HepG2 (cell line): ENCODE measurements at regions not wholly inside any gene's neighbourhood (a gene's known extent, or its start where the extent isn't known, plus 50 kb on each side); places are given as distances from the start of the nearest gene placed in this dataset.

Source experiments
- DNMT1 ChIP-seq: sonication (generic); formaldehyde crosslinking; IDR thresholded peaks from 2 replicates; pipeline ENCODE4 v1.5.1; 2020; ENCODE audit warnings: mild to moderate bottlenecking, missing genetic modification reagents
- GMEB2 ChIP-seq: IDR thresholded peaks from 2 replicates; pipeline ENCODE4 v1.6.1; 2016; ENCODE audit warnings: missing biosample characterization, missing genetic modification reagents, low read depth
- HMGXB4 ChIP-seq, 2 experiments: sonication (generic) in 1 of 2; formaldehyde crosslinking in 1 of 2; IDR thresholded peaks; 2 replicates each; pipeline versions ENCODE4 v1.4.0 to v1.6.1; 2018 to 2020; ENCODE audit warnings: missing genetic modification reagents in 2 of 2, borderline replicate concordance in 1 of 2, low read depth in 1 of 2, mild to moderate bottlenecking in 1 of 2, missing biosample characterization in 1 of 2
- KDM6A ChIP-seq: IDR thresholded peaks from 2 replicates; pipeline ENCODE4 v1.6.1; 2016; ENCODE audit warnings: low read depth
- PRDM4 ChIP-seq: sonication (generic); formaldehyde crosslinking; IDR thresholded peaks from 2 replicates; pipeline ENCODE4 v1.9.0; 2021; ENCODE audit warnings: missing genetic modification reagents, borderline replicate concordance
- REST ChIP-seq, 2 experiments: IDR thresholded peaks; 2 replicates each; pipeline ENCODE4 v1.6.1; 2011 to 2012; ENCODE audit warnings: low read length in 2 of 2, borderline replicate concordance in 1 of 2, low read depth in 1 of 2, mild to moderate bottlenecking in 1 of 2, moderate library complexity in 1 of 2
- STAT5B ChIP-seq: sonication (generic); formaldehyde crosslinking; IDR thresholded peaks from 2 replicates; pipeline ENCODE4 v1.4.0; 2020; ENCODE audit warnings: missing genetic modification reagents
- TEAD3 ChIP-seq: optimal IDR thresholded peaks from 2 replicates; pipeline ENCODE3; 2016; ENCODE audit warnings: borderline replicate concordance
- THAP8 ChIP-seq: sonication (generic); formaldehyde crosslinking; IDR thresholded peaks from 2 replicates; pipeline ENCODE4 v1.5.1; 2020; ENCODE audit warnings: missing genetic modification reagents, mild to moderate bottlenecking, borderline replicate concordance
- ZKSCAN1 ChIP-seq: fragments of 150-350 bp; IDR thresholded peaks from 2 replicates; pipeline ENCODE4 v1.6.1; 2014; ENCODE audit warnings: low read length
- ZNF317 ChIP-seq: sonication (generic); formaldehyde crosslinking; IDR thresholded peaks from 2 replicates; pipeline ENCODE4 v1.5.0; 2020; ENCODE audit warnings: mild to moderate bottlenecking, missing genetic modification reagents
- ZNF781 ChIP-seq: sonication (generic); formaldehyde crosslinking; IDR thresholded peaks from 2 replicates; pipeline ENCODE4 v1.5.1; 2020; ENCODE audit warnings: borderline replicate concordance, mild to moderate bottlenecking, missing genetic modification reagents; ENCODE audit errors: not compliant biosample characterization

GRCh38 chr2:234795272-234795920, 156.4 kb upstream of the SH3BP4 start (continued):
- TF ChIP-seq REST (IDR thresholded peaks at IDR 0.05; ENCODE audit: borderline replicate concordance in 1 of 2, low read depth in 1 of 2, low read length in 2 of 2) (no peak), ZNF781 (CRISPR knock-in tag) (no peak), HMGXB4 (CRISPR knock-in tag; IDR thresholded peaks at IDR 0.05; ENCODE audit: borderline replicate concordance in 1 of 2, low read depth in 1 of 2) (0 out of 4 replicates have a peak, but pooled peaks have one; percentile 22 to 30), ZKSCAN1 (0 out of 2 replicates have a peak, but pooled peaks have one; percentile 12), TEAD3 (peak; percentile 49), KDM6A (CRISPR knock-in tag) (0 out of 2 replicates have a peak, but pooled peaks have one; percentile 46), PRDM4 (no peak), GMEB2 (CRISPR knock-in tag) (no peak), THAP8 (CRISPR knock-in tag) (no peak; the same call in 1 of the 2 replicates), ZNF317 (CRISPR knock-in tag) (no peak), STAT5B (CRISPR knock-in tag) (no peak), DNMT1 (CRISPR knock-in tag) (no peak)
